ENCODE measurements at regions not wholly inside any gene's neighbourhood (a gene's known extent, or its start where the extent isn't known, plus 50 kb on each side); places are given as distances from the start of the nearest gene placed in this dataset.

DNA sequence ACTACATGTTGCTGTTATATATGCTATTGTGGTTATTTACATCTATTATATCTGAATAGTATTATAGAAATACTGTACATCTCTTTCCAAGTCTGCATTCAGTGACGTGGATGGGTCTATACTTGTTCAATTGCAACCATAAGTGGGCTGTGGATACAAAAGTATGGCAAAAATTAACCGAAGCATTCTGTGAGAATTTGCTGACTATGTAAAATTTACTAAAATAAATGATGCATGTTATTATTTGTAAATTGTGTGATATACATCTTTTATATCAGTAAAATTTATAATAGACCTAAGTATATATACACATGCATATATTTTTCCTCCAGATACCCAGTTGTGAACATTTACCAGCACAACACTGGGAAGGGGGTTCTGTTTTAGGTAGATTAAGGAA, 215.1 kb downstream of the NECTIN3 start:
- Histone ChIP-seq H4K5ac (ENCODE audit: insufficient read length, low read depth, low read length) (no peak overlapping the region), H3K14ac (ENCODE audit: insufficient read depth, low read length) (no peak overlapping the region), H3K27ac (ENCODE audit: insufficient read length, low read depth, low read length) (no peak overlapping the region), H3K79me2 (ENCODE audit: insufficient read depth, low read length) (no peaks in the 10 kb centered on the region), H3K4me2 (ENCODE audit: insufficient read depth, insufficient read length, low read length) (no peak overlapping the region), H3T11ph (ENCODE audit: low read length) (no peak overlapping the region), H2AK5ac (ENCODE audit: insufficient read length, low read length) (no peak overlapping the region), H4K91ac (ENCODE audit: insufficient read length, low read depth, low read length) (no peak overlapping the region), H3K9ac (ENCODE audit: extremely low read depth, insufficient read length, low read length) (no peak overlapping the region), H2BK20ac (ENCODE audit: low read depth, low read length, poor library complexity, severe bottlenecking) (no peak overlapping the region), H2BK120ac (ENCODE audit: low read depth, low read length, poor library complexity, severe bottlenecking) (no peak overlapping the region), H4K8ac (replicated peaks; ENCODE audit: insufficient read length, low read depth, low read length) (no peak overlapping the region), H3K9me3 (ENCODE audit: control insufficient read depth, low read depth, low read length) (no peaks in the 10 kb centered on the region), H3K4ac (ENCODE audit: low read depth, low read length) (no peak overlapping the region), H2BK15ac (ENCODE audit: low read depth, low read length) (no peak overlapping the region), H4K20me1 (ENCODE audit: control insufficient read depth, insufficient read depth, insufficient read length) (no peaks in the 10 kb centered on the region), H3K79me1 (ENCODE audit: insufficient read depth, low read depth, low read length, poor library complexity, severe bottlenecking) (no peaks in the 10 kb centered on the region), H3K23me2 (ENCODE audit: insufficient read length, low read depth, low read length, poor library complexity, severe bottlenecking) (no peaks in the 10 kb centered on the region), H3K18ac (ENCODE audit: insufficient read length, low read depth, low read length) (no peak overlapping the region), H2BK12ac (ENCODE audit: insufficient read length, low read depth, low read length) (no peak overlapping the region), H3K4me1 (ENCODE audit: insufficient read depth, low read length) (no peaks in the 10 kb centered on the region), H2AFZ (ENCODE audit: low read length) (no peak overlapping the region), H3K27me3 (ENCODE audit: insufficient read depth, low read length) (no peaks in the 10 kb centered on the region), H2BK5ac (ENCODE audit: insufficient read length, low read length) (no peak overlapping the region), H3K56ac (ENCODE audit: insufficient read length, low read depth, low read length) (no peak overlapping the region), H3K23ac (ENCODE audit: insufficient read length, low read depth, low read length) (no peak overlapping the region)
- no peaks in the 10 kb centered on the region; a peak in 1 of 7 replicates for H3K36me3 Mint-ChIP-seq (ENCODE audit: insufficient read depth in 1 of 3, low read depth in 3 of 3)
- no peak for DNase-seq
- TF ChIP-seq, protein P1, sequence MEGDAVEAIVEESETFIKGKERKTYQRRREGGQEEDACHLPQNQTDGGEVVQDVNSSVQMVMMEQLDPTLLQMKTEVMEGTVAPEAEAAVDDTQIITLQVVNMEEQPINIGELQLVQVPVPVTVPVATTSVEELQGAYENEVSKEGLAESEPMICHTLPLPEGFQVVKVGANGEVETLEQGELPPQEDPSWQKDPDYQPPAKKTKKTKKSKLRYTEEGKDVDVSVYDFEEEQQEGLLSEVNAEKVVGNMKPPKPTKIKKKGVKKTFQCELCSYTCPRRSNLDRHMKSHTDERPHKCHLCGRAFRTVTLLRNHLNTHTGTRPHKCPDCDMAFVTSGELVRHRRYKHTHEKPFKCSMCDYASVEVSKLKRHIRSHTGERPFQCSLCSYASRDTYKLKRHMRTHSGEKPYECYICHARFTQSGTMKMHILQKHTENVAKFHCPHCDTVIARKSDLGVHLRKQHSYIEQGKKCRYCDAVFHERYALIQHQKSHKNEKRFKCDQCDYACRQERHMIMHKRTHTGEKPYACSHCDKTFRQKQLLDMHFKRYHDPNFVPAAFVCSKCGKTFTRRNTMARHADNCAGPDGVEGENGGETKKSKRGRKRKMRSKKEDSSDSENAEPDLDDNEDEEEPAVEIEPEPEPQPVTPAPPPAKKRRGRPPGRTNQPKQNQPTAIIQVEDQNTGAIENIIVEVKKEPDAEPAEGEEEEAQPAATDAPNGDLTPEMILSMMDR (conservative IDR thresholded peaks at IDR 0.05), result no peak
- H3K27ac Mint-ChIP-seq, result no peak overlapping the region
- no peak overlapping the region for H3K4me3 Mint-ChIP-seq
- no peaks in the 10 kb centered on the region for H3K27me3 Mint-ChIP-seq (ENCODE audit: low read depth)
- H3K9me3 Mint-ChIP-seq, result no peaks in the 10 kb centered on the region
- H3K4me1 Mint-ChIP-seq, result no peaks in the 10 kb centered on the region
- WGBS (ENCODE audit: extremely low coverage, insufficient read length, low lambda C conversion rate), result no CpG with 5 or more reads among the region's 2 CpGs
